ENCODE measurements at regions not wholly inside any gene's neighbourhood (a gene's known extent, or its start where the extent isn't known, plus 50 kb on each side); places are given as distances from the start of the nearest gene placed in this dataset.
"Not testable (repeated sequence)": the region's sequence is repeated elsewhere in the genome, so short reads cannot be mapped to it uniquely, and the experiment has no call there.

- DNase-seq = no peak
These were observed 975.5 kb downstream of the OLFM4 start for GRCh38 chr13:54004026-54004699.

- DNase-seq = no peak
These were observed 987.9 kb downstream of the OLFM4 start for GRCh38 chr13:54016542-54016941.

GRCh38 chr13:54018485-54018884 is 989.9 kb downstream of the OLFM4 start:
- DNase-seq = no peak

GRCh38 chr13:54029226-54029625 is 1000.6 kb downstream of the OLFM4 start:
- DNase-seq = no peak

GRCh38 chr13:54029720-54030119 is 1001.1 kb downstream of the OLFM4 start:
- no peak for DNase-seq

- no peak for DNase-seq
These were observed 1004.8 kb downstream of the OLFM4 start for GRCh38 chr13:54033323-54033861.

GRCh38 chr13:54034047-54034446 is 1005.4 kb downstream of the OLFM4 start:
- no peak for DNase-seq

GRCh38 chr13:54057416-54057815 is 1028.8 kb downstream of the OLFM4 start:
- DNase-seq = not testable (repeated sequence)

GRCh38 chr13:54069958-54070357 is 1041.3 kb downstream of the OLFM4 start:
- DNase-seq = not testable (repeated sequence)

- DNase-seq = no peak
These were observed 1049.0 kb downstream of the OLFM4 start for GRCh38 chr13:54077569-54077968.

- no peak for DNase-seq
These were observed 1049.8 kb downstream of the OLFM4 start for GRCh38 chr13:54078271-54078870.

- not testable (repeated sequence) for DNase-seq
These were observed 1053.7 kb downstream of the OLFM4 start for GRCh38 chr13:54082309-54082708.

- DNase-seq = no peak
These were observed 1063.3 kb downstream of the OLFM4 start for GRCh38 chr13:54091884-54092283.

- DNase-seq = no peak
These were observed 1064.1 kb downstream of the OLFM4 start for GRCh38 chr13:54092686-54093085.

- DNase-seq = no peak
These were observed 1082.0 kb downstream of the OLFM4 start for GRCh38 chr13:54110597-54110996.

GRCh38 chr13:54124700-54125099 is 1096.1 kb downstream of the OLFM4 start:
- DNase-seq = no peak

- not testable (repeated sequence) for DNase-seq
These were observed 1102.3 kb downstream of the OLFM4 start for GRCh38 chr13:54130931-54131330.

GRCh38 chr13:54131433-54131832 is 1102.8 kb downstream of the OLFM4 start:
- not testable (repeated sequence) for DNase-seq

- not testable (repeated sequence) for DNase-seq
These were observed 1103.5 kb downstream of the OLFM4 start for GRCh38 chr13:54132127-54132526.

GRCh38 chr13:54132720-54133119 is 1104.1 kb downstream of the OLFM4 start:
- DNase-seq = not testable (repeated sequence)

- DNase-seq = no peak
These were observed 1105.1 kb downstream of the OLFM4 start for GRCh38 chr13:54133746-54134145.

- DNase-seq = no peak
These were observed 1116.2 kb downstream of the OLFM4 start for GRCh38 chr13:54144828-54145227.

- no peak for DNase-seq
These were observed 1122.2 kb downstream of the OLFM4 start for GRCh38 chr13:54150851-54151250.

- DNase-seq = no peak
These were observed 1133.5 kb downstream of the OLFM4 start for GRCh38 chr13:54162069-54162468.
